Body of pancreas (tissue), 4 donors: ENCODE measurements at regions not wholly inside any gene's neighbourhood (a gene's known extent, or its start where the extent isn't known, plus 50 kb on each side); places are given as distances from the start of the nearest gene placed in this dataset.

Experiments
- CTCF ChIP-seq, 7 experiments: fragments of 450-650 bp in 4 of 7; fragments of 200-600 bp in 3 of 7; sonication (generic) in 3 of 7; IDR thresholded peaks; one replicate each; pipeline ENCODE4 v1.5.1; 2016 to 2019; ENCODE audit warnings: antibody characterized with exemption in 7 of 7
- POLR2A ChIP-seq, 3 donors: fragments of 450-650 bp; IDR thresholded peaks; one replicate each; pipeline ENCODE4 v1.6.1; 2016; ENCODE audit warnings: antibody characterized with exemption in 3 of 3, mild to moderate bottlenecking in 2 of 3

DNA sequence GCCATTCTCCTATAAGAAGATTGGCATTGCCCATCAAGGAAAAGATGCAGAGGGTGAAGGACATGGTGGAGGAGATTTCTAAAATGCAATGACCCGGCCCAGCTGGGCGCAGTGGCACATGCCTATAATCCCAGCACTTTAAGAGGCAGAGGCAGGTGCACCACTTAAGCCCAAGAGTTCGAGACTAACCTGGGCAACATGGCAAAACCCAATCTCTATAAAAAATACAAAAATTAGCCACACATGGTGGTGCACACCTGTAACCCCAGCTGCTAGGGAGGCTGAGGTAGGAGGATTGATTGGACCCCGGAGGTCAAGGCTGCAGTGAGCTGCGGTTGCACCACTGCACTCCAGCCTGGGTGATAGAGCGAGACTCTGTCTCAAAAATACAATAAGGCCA lies 331.8 kb downstream of the FOXO1 start:
- TF ChIP-seq CTCF (IDR thresholded peaks at IDR 0.05), result no peak
- no peak for TF ChIP-seq POLR2A (IDR thresholded peaks at IDR 0.05)
